ENCODE measurements at regions not wholly inside any gene's neighbourhood (a gene's known extent, or its start where the extent isn't known, plus 50 kb on each side); places are given as distances from the start of the nearest gene placed in this dataset.

- no peak for FAIRE-seq
- no peak for DNase-seq (ENCODE audit: extremely low spot score, insufficient read length, low read depth)
Measured at GRCh38 chr4:148530114-148530513, 87.9 kb upstream of the NR3C2 start.

- no peak for DNase-seq (ENCODE audit: extremely low spot score, insufficient read length, low read depth)
- FAIRE-seq = no peak
Measured at GRCh38 chr4:148527571-148527970, 85.4 kb upstream of the NR3C2 start.

- FAIRE-seq = no peak
- DNase-seq (ENCODE audit: extremely low spot score, insufficient read length, low read depth) = no peak
Measured at GRCh38 chr4:148522995-148523394, 80.8 kb upstream of the NR3C2 start.

- FAIRE-seq (no peak), DNase-seq (ENCODE audit: extremely low spot score, insufficient read length, low read depth) (no peak)
Measured at GRCh38 chr4:148515248-148515647, 73.0 kb upstream of the NR3C2 start.

- FAIRE-seq = no peak
- DNase-seq (ENCODE audit: extremely low spot score, insufficient read length, low read depth) = no peak
Measured at GRCh38 chr4:148514581-148514980, 72.4 kb upstream of the NR3C2 start.

- FAIRE-seq (no peak), DNase-seq (ENCODE audit: extremely low spot score, insufficient read length, low read depth) (no peak)
Measured at GRCh38 chr4:148514041-148514440, 71.8 kb upstream of the NR3C2 start.

- no peak for DNase-seq (ENCODE audit: extremely low spot score, insufficient read length, low read depth)
- FAIRE-seq = no peak
Measured at GRCh38 chr4:148510211-148510610, 68.0 kb upstream of the NR3C2 start.

- DNase-seq (ENCODE audit: extremely low spot score, insufficient read length, low read depth) (no peak), FAIRE-seq (no peak)
Measured at GRCh38 chr4:148503681-148504080, 61.5 kb upstream of the NR3C2 start.

- FAIRE-seq = no peak
- DNase-seq (ENCODE audit: extremely low spot score, insufficient read length, low read depth) = no peak
Measured at GRCh38 chr4:148497258-148497657, 55.0 kb upstream of the NR3C2 start.

- FAIRE-seq (no peak), DNase-seq (ENCODE audit: extremely low spot score, insufficient read length, low read depth) (no peak)
Measured at GRCh38 chr4:148495463-148495862, 53.2 kb upstream of the NR3C2 start.

Measured in GM18507 (cell line).